ELR (cell line): ENCODE measurements at regions not wholly inside any gene's neighbourhood (a gene's known extent, or its start where the extent isn't known, plus 50 kb on each side); places are given as distances from the start of the nearest gene placed in this dataset.
"Not testable (repeated sequence)": the region's sequence is repeated elsewhere in the genome, so short reads cannot be mapped to it uniquely, and the experiment has no call there.

Experiments
- DNase-seq: peaks from one replicate; pipeline ENCODE4 v3.0.0-alpha.2; 2015; ENCODE audit warnings: low read depth

- DNase-seq = not testable (repeated sequence)
Measured at GRCh38 chr4:102397056-102397455, 51.8 kb upstream of the SLC39A8 start.

- no peak for DNase-seq
Measured at GRCh38 chr4:102399021-102399420, 53.7 kb upstream of the SLC39A8 start.

- no peak for DNase-seq
Measured at GRCh38 chr4:102400898-102401297, 55.6 kb upstream of the SLC39A8 start.

DNA sequence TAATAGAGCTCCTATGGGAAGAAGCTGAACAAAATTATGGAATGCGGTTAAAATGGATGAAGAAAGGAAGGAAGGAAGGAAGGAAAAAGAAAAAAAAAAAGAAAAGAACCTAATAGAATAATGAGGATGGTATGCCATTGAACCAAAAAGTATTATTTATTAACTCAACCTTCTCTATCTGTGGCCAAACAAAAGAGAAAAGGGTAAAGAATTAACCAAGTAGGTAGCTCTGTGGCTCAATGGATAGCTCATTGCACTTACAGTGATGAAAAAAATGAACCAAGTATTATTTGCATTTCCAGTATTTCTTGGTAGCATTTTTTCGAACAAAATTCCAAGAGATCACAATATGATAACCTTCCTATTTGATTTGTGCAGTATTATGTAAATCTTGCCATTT lies 56.9 kb upstream of the SLC39A8 start:
- DNase-seq = no peak

- DNase-seq = no peak
Measured at GRCh38 chr4:102403116-102403515, 57.8 kb upstream of the SLC39A8 start.

- no peak for DNase-seq
Measured at GRCh38 chr4:102404431-102404969, 59.2 kb upstream of the SLC39A8 start.

GRCh38 chr4:102405821-102406401 lies 60.6 kb upstream of the SLC39A8 start:
- no peak for DNase-seq

GRCh38 chr4:102410884-102411283 lies 65.6 kb upstream of the SLC39A8 start:
- DNase-seq = not testable (repeated sequence)

DNA sequence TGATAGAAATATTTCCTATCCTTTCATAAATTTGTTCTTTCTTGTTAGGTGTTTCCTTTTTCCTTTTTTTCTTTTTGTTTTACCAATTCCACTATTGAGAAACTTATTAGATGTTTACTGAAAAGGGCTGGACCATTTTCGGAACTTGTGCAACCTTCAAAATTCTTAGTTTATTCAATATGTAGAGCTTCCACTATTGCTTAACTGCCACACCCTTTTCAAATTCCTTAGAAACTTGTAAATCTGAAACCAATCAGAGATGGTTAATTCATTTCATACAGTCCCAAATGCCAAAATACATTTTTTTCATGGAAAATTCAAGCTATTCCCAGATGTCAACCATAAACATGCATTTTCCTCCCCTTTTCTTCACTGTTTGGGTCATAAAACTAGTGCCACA lies 66.1 kb upstream of the SLC39A8 start:
- no peak for DNase-seq

DNA sequence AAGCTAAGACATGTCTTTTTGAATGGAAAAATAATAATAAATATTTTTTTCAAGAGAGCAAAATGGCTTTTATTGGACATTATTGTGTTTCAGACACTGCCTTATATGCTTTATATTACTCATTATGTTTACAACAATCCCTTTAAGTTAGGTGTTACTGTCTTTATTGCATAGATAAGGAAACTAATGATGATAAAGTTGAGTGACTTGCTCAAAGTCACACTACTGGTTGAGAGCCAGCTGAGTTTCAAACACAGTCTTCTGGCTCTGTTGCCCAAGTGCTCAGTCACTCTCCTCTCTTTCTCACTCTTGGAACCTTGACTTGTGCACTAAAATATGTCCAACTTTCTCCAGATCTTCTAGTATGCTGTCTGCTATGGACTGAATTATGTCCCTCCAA lies 71.5 kb upstream of the SLC39A8 start:
- no peak for DNase-seq

DNA sequence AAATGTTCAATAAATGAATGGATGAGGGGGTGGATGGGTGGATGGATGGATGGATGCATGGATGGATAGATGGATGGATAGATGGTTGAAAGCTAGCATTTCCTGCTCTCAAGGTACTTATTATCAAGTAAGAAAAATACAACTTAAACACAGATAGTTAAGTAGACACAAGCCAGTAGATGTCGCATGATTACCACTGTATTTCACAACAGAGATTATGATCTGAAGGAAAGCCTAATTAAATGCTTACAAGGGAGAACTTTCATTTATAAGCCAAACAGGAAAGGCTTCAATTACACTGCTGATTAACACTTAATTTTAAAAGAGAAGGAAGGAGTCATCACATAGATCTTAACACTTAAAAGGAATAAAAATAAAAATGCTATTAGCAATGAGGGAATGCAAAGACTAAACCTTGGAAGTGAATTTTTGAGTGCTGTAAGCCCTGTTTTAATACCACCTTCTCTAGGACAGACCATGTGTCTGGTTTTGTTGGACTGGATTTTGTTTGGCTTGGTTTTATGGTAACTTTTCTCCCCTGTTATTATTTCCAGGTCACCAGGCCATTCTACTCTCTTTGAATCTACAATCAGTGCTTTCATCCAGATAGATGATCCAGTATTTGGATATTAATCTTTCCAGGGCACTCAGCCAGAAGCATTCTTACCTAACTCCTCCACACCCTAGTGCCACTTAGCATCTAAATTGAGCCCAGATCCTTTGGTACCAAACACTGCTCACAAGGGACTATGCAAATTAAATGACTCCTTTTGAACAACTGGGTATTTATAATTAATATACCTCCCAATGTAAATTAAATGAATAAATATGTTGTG lies 75.5 kb upstream of the SLC39A8 start:
- DNase-seq = peak; percentile 60

DNA sequence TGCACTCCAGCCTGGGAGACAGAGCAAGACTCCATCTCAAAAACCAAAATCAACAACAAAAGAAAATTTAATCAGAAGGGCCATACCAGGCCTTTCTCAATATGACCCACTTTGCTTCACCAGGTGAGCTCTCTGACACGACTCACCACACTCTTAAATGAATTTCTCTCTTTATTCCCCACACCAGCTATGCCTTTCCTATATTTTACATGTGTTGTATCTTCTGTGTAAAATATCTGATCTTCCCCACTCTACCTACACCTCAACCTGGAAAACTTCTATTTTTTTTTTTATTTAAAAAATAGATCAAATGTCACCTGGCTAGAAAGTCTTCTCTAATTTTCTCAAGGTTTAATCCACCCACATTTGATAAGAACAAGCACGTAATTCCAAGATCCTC lies 77.6 kb upstream of the SLC39A8 start:
- DNase-seq = no peak

- DNase-seq = no peak
Measured at GRCh38 chr4:102423375-102423774, 77.8 kb upstream of the NFKB1 start.

GRCh38 chr4:102427371-102427998 lies 73.7 kb upstream of the NFKB1 start:
- no peak for DNase-seq

GRCh38 chr4:102428122-102428521 lies 73.0 kb upstream of the NFKB1 start:
- no peak for DNase-seq

GRCh38 chr4:102429553-102429952 lies 71.6 kb upstream of the NFKB1 start:
- peak; percentile 93 for DNase-seq

DNA sequence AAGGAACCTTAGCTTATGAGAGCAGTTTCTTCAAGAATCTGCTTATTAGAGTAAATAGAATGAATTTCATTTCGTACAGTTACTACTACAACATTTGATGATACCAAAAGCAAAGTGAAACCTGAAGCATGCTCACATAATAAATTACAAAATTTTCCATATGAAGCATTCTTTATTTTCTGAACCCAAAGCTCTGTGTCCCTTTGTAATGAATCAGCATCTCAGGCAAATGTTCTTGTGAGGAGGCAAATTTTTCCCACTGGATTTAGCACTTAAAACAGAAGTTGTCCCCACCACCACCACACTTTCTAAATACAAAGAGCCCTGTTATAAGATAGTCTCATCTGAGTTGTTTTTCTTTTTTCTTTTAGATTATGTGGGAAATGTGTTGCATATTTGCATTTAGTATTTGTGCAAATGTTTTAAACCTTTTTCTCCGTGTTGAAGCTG lies 70.7 kb upstream of the NFKB1 start:
- DNase-seq = peak; percentile 49

- DNase-seq = no peak
Measured at GRCh38 chr4:102431608-102431961, 69.6 kb upstream of the NFKB1 start.

- DNase-seq = no peak
Measured at GRCh38 chr4:102437111-102437510, 64.0 kb upstream of the NFKB1 start.

DNA sequence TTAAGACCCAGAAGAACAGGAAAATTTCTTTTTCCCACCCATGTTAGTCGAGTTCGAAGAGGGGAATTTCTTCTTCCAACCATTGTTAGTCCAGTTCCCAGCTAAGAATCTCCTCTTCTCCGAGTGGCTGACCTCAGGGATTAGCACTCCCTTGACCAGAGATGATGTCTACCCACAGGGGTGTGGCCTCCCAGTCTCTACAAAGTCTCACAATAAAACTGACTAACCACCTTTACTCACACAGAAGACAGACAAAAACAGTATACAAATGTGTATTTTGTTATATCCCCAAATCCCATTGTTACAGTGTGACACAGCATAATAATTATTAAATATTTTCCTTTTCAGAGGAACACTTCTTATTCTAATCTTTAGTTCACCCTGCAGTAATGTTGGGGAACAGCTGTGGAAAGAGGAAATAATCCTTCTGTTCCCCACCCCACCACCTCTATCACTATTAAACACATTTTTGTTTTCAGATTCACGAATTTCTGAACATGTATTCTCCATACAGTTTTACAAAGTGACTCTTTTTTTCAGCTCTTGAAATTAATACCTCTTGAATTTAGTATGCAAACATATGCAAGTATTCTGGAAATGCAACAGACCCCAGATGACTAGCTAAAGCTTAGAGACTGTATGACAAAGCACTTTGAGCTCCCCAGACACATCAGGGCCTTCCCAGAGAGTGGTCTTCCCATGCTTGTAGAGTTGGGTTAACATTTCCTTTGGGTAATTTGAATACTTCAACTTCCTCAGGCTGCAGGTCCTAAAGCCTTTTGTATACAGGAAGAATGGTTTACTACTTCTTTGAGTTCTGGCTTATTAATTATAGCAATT lies 62.5 kb upstream of the NFKB1 start:
- peak; percentile 60 for DNase-seq

DNA sequence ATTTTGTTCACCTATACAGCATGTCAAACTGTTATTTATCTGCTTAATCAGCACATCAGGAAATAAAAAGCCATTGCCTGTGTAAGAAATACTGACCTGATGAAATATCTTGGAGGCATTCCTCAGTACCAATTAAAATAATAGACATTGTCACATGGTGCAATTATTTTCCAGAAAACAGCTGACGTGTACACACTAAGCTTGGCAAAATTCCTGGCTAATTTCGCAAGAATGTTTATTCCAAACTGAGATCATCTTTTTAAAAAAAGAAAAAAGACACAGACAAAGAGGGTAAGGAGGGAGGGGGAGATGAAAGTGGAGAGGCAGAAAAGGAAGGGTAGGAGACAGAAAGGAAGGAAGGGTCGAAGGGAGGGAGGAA lies 61.9 kb upstream of the NFKB1 start:
- peak; percentile 92 for DNase-seq

GRCh38 chr4:102439812-102440211 lies 61.3 kb upstream of the NFKB1 start:
- DNase-seq = peak; percentile 57
